T-cell (primary cell): ENCODE measurements at regions not wholly inside any gene's neighbourhood (a gene's known extent, or its start where the extent isn't known, plus 50 kb on each side); places are given as distances from the start of the nearest gene placed in this dataset.

Experiments
- ATAC-seq, 4 experiments: fragments of 200-7000 bp in 3 of 4; fragments of 150-1000 bp in 1 of 4; cut with Tn5 transposase; replicated peaks in 1 of 4; 1 replicate in 3 of 4; 2 replicates in 1 of 4; pipeline ENCODE4 v1.10.0; 2021; ENCODE audit warnings: moderate library complexity in 3 of 4, mild to moderate bottlenecking in 2 of 4, moderate number of reproducible peaks in 1 of 4
- CTCF ChIA-PET, 2 donors: fragments of 300-600 bp; sonication (Branson Sonifier 250); formaldehyde crosslinking; loops; one replicate each; lab custom pipeline; 2022; ENCODE audit warnings: antibody characterized with exemption in 2 of 2; lab: Charles Lee
- POLR2A ChIA-PET, 2 donors: fragments of 300-600 bp; sonication (Branson Sonifier 250); formaldehyde crosslinking; loops; one replicate each; lab custom pipeline; 2022; ENCODE audit warnings: antibody characterized with exemption in 2 of 2; lab: Charles Lee
- DNase-seq, 35 experiments: peaks; one replicate each; pipeline versions ENCODE4 v3.0.0 to v3.0.0-alpha.2; 2013 to 2023
- H3K27ac ChIP-seq: one replicate; pipeline ENCODE4 v1.5.1; 2013; ENCODE audit warnings: low read length
- H3K27me3 ChIP-seq, 2 experiments: replicated peaks in 1 of 2; 1 replicate in 1 of 2; 2 replicates in 1 of 2; pipeline versions ENCODE4 v1.6.1 to v1.7.0; 2013; ENCODE audit warnings: low read length in 1 of 2, mixed read lengths in 1 of 2; ENCODE audit not compliant: control insufficient read depth in 2 of 2, insufficient read depth in 2 of 2; ENCODE audit errors: extremely low read depth in 1 of 2
- H3K36me3 ChIP-seq, 2 donors: 1 replicate in 1 of 2; 2 replicates in 1 of 2; pipeline versions ENCODE4 v1.6.1 to v1.7.0; 2013; ENCODE audit warnings: low read length in 1 of 2; ENCODE audit not compliant: control insufficient read depth in 2 of 2, insufficient read depth in 1 of 2; ENCODE audit errors: extremely low read depth in 1 of 2
- H3K4me1 ChIP-seq, 2 experiments: 1 replicate in 1 of 2; 2 replicates in 1 of 2; pipeline versions ENCODE4 v1.6.1 to v1.7.0; 2013; ENCODE audit warnings: low read length in 2 of 2, mixed read lengths in 1 of 2; ENCODE audit not compliant: insufficient read depth in 2 of 2, control insufficient read depth in 1 of 2; ENCODE audit errors: extremely low read depth in 1 of 2
- H3K4me3 ChIP-seq, 2 donors: 1 replicate in 1 of 2; 2 replicates in 1 of 2; pipeline versions ENCODE4 v1.5.1 to v1.7.0; 2013; ENCODE audit warnings: mild to moderate bottlenecking in 2 of 2, low read length in 1 of 2, moderate library complexity in 1 of 2; ENCODE audit not compliant: control insufficient read depth in 1 of 2; ENCODE audit errors: extremely low read depth in 1 of 2
- H3K9me3 ChIP-seq: 2 replicates; pipeline ENCODE4 v1.7.0; 2013
- H3K27ac Mint-ChIP-seq, 2 donors: one replicate each; pipeline ENCODE4 v1.8.0; 2020 to 2021; ENCODE audit warnings: mild to moderate bottlenecking in 2 of 2, mixed read lengths in 2 of 2
- H3K27me3 Mint-ChIP-seq, 2 donors: one replicate each; pipeline ENCODE4 v1.8.0; 2021 to 2022; ENCODE audit warnings: mixed read lengths in 2 of 2
- H3K36me3 Mint-ChIP-seq: one replicate; pipeline ENCODE4 v1.8.0; 2021; ENCODE audit warnings: mixed read lengths
- H3K4me1 Mint-ChIP-seq, 3 donors: one replicate each; pipeline ENCODE4 v1.8.0; 2020 to 2022; ENCODE audit warnings: mixed read lengths in 3 of 3, mild to moderate bottlenecking in 1 of 3
- H3K4me3 Mint-ChIP-seq, 3 donors: one replicate each; pipeline ENCODE4 v1.8.0; 2020 to 2022; ENCODE audit warnings: mild to moderate bottlenecking in 3 of 3, mixed read lengths in 3 of 3, moderate library complexity in 3 of 3
- H3K9me3 Mint-ChIP-seq, 3 donors: one replicate each; pipeline ENCODE4 v1.8.0; 2020 to 2022; ENCODE audit warnings: mixed read lengths in 3 of 3
- WGBS: methylation state at CpG from one replicate; pipeline ENCODE4 v1.1.5; 2013; ENCODE audit warnings: missing lambda C conversion rate; ENCODE audit not compliant: insufficient coverage; 5-methylcytosine and 5-hydroxymethylcytosine counted together

- peak overlapping the region; percentile 62 for H3K27ac ChIP-seq
- peaks cover 10% of the 10 kb centered on the region for H3K36me3 Mint-ChIP-seq
- H3K4me1 Mint-ChIP-seq: peaks cover 92 to 98% (median 93%) of the 10 kb centered on the region in 3 donors
- WGBS: 63% methylated on average over 3 of the region's 5 CpGs
- H3K27ac Mint-ChIP-seq: peak overlapping the region; percentile 86 to 99
- peaks cover 0 to 6% (median 6%) of the 10 kb centered on the region in 3 donors for H3K9me3 Mint-ChIP-seq
- H3K4me3 Mint-ChIP-seq: peak overlapping the region in 1 of 3 donors; percentile 87
- H3K4me1 ChIP-seq: peaks cover 54 to 94% of the 10 kb centered on the region in 2 experiments
- ATAC-seq (no peak), DNase-seq (no peak)
- H3K36me3 ChIP-seq: no peaks in the 10 kb centered on the region
- H3K4me3 ChIP-seq: no peak overlapping the region
- H3K27me3 ChIP-seq: no peaks in the 10 kb centered on the region
- POLR2A ChIA-PET: no interaction called here
- no peaks in the 10 kb centered on the region for H3K9me3 ChIP-seq
- no peaks in the 10 kb centered on the region for H3K27me3 Mint-ChIP-seq
- CTCF ChIA-PET: no interaction called here
Measured at GRCh38 chr1:24996456-24996855, 66.4 kb upstream of the RUNX3 start.

- POLR2A ChIA-PET: no interaction called here
- WGBS: 86% methylated on average over 3 of the region's 3 CpGs
- H3K27ac Mint-ChIP-seq: peak overlapping the region; percentile 99
- H3K36me3 ChIP-seq: no peaks in the 10 kb centered on the region
- no peaks in the 10 kb centered on the region for H3K9me3 ChIP-seq
- H3K27ac ChIP-seq: peak overlapping the region; percentile 26
- peaks cover 10% of the 10 kb centered on the region for H3K36me3 Mint-ChIP-seq
- CTCF ChIA-PET: interaction anchor here in 1 of 2 donors (1.1 kb wide), 1 partner anchor 24 kb away, joined by 3 read pairs; no protein-coding TSS in a partner anchor
- no peaks in the 10 kb centered on the region for H3K27me3 ChIP-seq
- H3K4me1 Mint-ChIP-seq: peaks cover 93 to 98% (median 93%) of the 10 kb centered on the region in 3 donors
- peaks cover 0 to 6% (median 6%) of the 10 kb centered on the region in 3 donors for H3K9me3 Mint-ChIP-seq
- no peaks in the 10 kb centered on the region for H3K27me3 Mint-ChIP-seq
- peak overlapping the region in 1 of 3 donors; percentile 87 for H3K4me3 Mint-ChIP-seq
- peaks cover 62 to 94% of the 10 kb centered on the region in 2 experiments for H3K4me1 ChIP-seq
- no peak for ATAC-seq
- no peak for DNase-seq
- H3K4me3 ChIP-seq: no peak overlapping the region
Measured at GRCh38 chr1:24995661-24996060, 65.6 kb upstream of the RUNX3 start.

GRCh38 chr1:24995140-24995539 is 65.1 kb upstream of the RUNX3 start:
- H3K27ac ChIP-seq: no peak overlapping the region
- H3K36me3 ChIP-seq: no peaks in the 10 kb centered on the region
- ChIA-PET CTCF (interaction anchor here in 1 of 2 donors (1.1 kb wide), 1 partner anchor 23 kb away, joined by 3 read pairs; no protein-coding TSS in a partner anchor), POLR2A (no interaction called here)
- Mint-ChIP-seq H3K36me3 (peaks cover 10% of the 10 kb centered on the region), H3K4me1 (peaks cover 97 to 98% (median 97%) of the 10 kb centered on the region in 3 donors), H3K4me3 (peak overlapping the region in 1 of 3 donors; percentile 87), H3K27ac (peak overlapping the region; percentile 99), H3K27me3 (no peaks in the 10 kb centered on the region), H3K9me3 (peaks cover 0 to 6% (median 6%) of the 10 kb centered on the region in 3 donors)
- H3K9me3 ChIP-seq: no peaks in the 10 kb centered on the region
- no peaks in the 10 kb centered on the region for H3K27me3 ChIP-seq
- no peak overlapping the region for H3K4me3 ChIP-seq
- DNase-seq (no peak), ATAC-seq (no peak)
- 70% methylated on average over 6 of the region's 6 CpGs for WGBS
- peaks cover 67 to 96% of the 10 kb centered on the region in 2 experiments for H3K4me1 ChIP-seq

GRCh38 chr1:24993871-24994580 is 64.0 kb upstream of the RUNX3 start:
- no peaks in the 10 kb centered on the region for H3K27me3 Mint-ChIP-seq
- Histone ChIP-seq H3K9me3 (no peaks in the 10 kb centered on the region), H3K27ac (peak overlapping the region; percentile 93), H3K4me3 (no peak overlapping the region), H3K27me3 (no peaks in the 10 kb centered on the region), H3K4me1 (peaks cover 72 to 98% of the 10 kb centered on the region in 2 experiments), H3K36me3 (no peaks in the 10 kb centered on the region)
- DNase-seq: no peak
- H3K27ac Mint-ChIP-seq: peak overlapping the region; percentile 99
- ChIA-PET POLR2A (no interaction called here), CTCF (interaction anchor here in 1 of 2 donors (0.6 kb wide), 1 partner anchor 10 kb away, joined by 3 read pairs; no protein-coding TSS in a partner anchor)
- 97% methylated on average over 11 of the region's 16 CpGs for WGBS
- no peak for ATAC-seq
- H3K4me1 Mint-ChIP-seq: peaks cover 95 to 97% (median 96%) of the 10 kb centered on the region in 3 donors
- H3K4me3 Mint-ChIP-seq: peak overlapping the region in 1 of 3 donors; percentile 87
- H3K36me3 Mint-ChIP-seq: peaks cover 10% of the 10 kb centered on the region
- H3K9me3 Mint-ChIP-seq: peaks cover 0 to 6% (median 6%) of the 10 kb centered on the region in 3 donors

GRCh38 chr1:24992761-24993211 is 62.7 kb upstream of the RUNX3 start:
- ATAC-seq (peak; percentile 58 to 70 (median 66)), DNase-seq (peak in 2 of 35 experiments; percentile 27 to 70)
- H3K9me3 Mint-ChIP-seq: peaks cover 0 to 6% (median 6%) of the 10 kb centered on the region in 3 donors
- H3K27me3 Mint-ChIP-seq: no peaks in the 10 kb centered on the region
- CTCF ChIA-PET: interaction anchor here in 1 of 2 donors (0.8 to 0.9 kb wide), 2 partner anchors 28 to 29 kb away, joined by 3 to 8 read pairs; no protein-coding TSS in a partner anchor
- H3K36me3 Mint-ChIP-seq: peaks cover 10% of the 10 kb centered on the region
- 0% methylated on average over 1 of the region's 12 CpGs for WGBS
- no peaks in the 10 kb centered on the region for H3K27me3 ChIP-seq
- H3K27ac ChIP-seq: peak overlapping the region; percentile 93
- H3K4me3 ChIP-seq: peak overlapping the region; percentile 24 to 27
- H3K4me3 Mint-ChIP-seq: peak overlapping the region; percentile 63 to 87 (median 74)
- H3K27ac Mint-ChIP-seq: peak overlapping the region; percentile 99
- POLR2A ChIA-PET: no interaction called here
- H3K4me1 Mint-ChIP-seq: peaks cover 97 to 100% (median 98%) of the 10 kb centered on the region in 3 donors
- H3K4me1 ChIP-seq: peaks cover 72 to 100% of the 10 kb centered on the region in 2 experiments
- H3K36me3 ChIP-seq: no peaks in the 10 kb centered on the region
- H3K9me3 ChIP-seq: no peaks in the 10 kb centered on the region

- peak overlapping the region; percentile 24 to 27 for H3K4me3 ChIP-seq
- Mint-ChIP-seq H3K9me3 (peaks cover 0 to 4% (median 4%) of the 10 kb centered on the region in 3 donors), H3K4me3 (peak overlapping the region; percentile 63 to 87 (median 74)), H3K4me1 (peaks cover 97 to 100% (median 98%) of the 10 kb centered on the region in 3 donors), H3K36me3 (peaks cover 7% of the 10 kb centered on the region), H3K27me3 (no peaks in the 10 kb centered on the region), H3K27ac (peak overlapping the region; percentile 99)
- no peaks in the 10 kb centered on the region for H3K27me3 ChIP-seq
- ATAC-seq (peak in 1 of 4 experiments; percentile 49), DNase-seq (no peak)
- H3K4me1 ChIP-seq: peaks cover 71 to 100% of the 10 kb centered on the region in 2 experiments
- POLR2A ChIA-PET: interaction anchor here in 1 of 2 donors (1.0 kb wide), 1 partner anchor 27 kb away, joined by 4 read pairs; no protein-coding TSS in a partner anchor
- no peaks in the 10 kb centered on the region for H3K36me3 ChIP-seq
- H3K9me3 ChIP-seq: no peaks in the 10 kb centered on the region
- 34% methylated on average over 6 of the region's 11 CpGs for WGBS
- CTCF ChIA-PET: interaction anchor here in 1 of 2 donors (0.9 kb wide), 2 partner anchors 29 to 30 kb away, joined by 5 to 8 read pairs; no protein-coding TSS in a partner anchor
- peak overlapping the region; percentile 93 for H3K27ac ChIP-seq
Measured at GRCh38 chr1:24992124-24992760, 62.2 kb upstream of the RUNX3 start.
